Astrocyte of the spinal cord (primary cell): ENCODE measurements at regions not wholly inside any gene's neighbourhood (a gene's known extent, or its start where the extent isn't known, plus 50 kb on each side); places are given as distances from the start of the nearest gene placed in this dataset.
A peak's percentile ranks its signal among the peaks of the same experiment; 100 is the strongest.
"Not testable (repeated sequence)": the region's sequence is repeated elsewhere in the genome, so short reads cannot be mapped to it uniquely, and the experiment has no call there.

Experiments
- DNase-seq: peaks from one replicate; pipeline ENCODE4 v3.0.0; 2011; ENCODE audit warnings: low read depth, low spot score
- H3K4me3 ChIP-seq: 2 replicates; pipeline ENCODE4 v1.5.1; 2011; ENCODE audit warnings: low read depth, mild to moderate bottlenecking, low read length, moderate library complexity
- in situ Hi-C: cut with HindIII; loops from 2 replicates; pipeline ENCODE4 v1.10.0; 2017; ENCODE audit warnings: low sequenced_read_pairs
- TF ChIP-seq, protein P1 (sequence below): IDR thresholded peaks from 2 replicates; pipeline ENCODE4 v1.5.1; 2012; ENCODE audit warnings: low read depth, mild to moderate bottlenecking, low read length, inconsistent platforms

DNA sequence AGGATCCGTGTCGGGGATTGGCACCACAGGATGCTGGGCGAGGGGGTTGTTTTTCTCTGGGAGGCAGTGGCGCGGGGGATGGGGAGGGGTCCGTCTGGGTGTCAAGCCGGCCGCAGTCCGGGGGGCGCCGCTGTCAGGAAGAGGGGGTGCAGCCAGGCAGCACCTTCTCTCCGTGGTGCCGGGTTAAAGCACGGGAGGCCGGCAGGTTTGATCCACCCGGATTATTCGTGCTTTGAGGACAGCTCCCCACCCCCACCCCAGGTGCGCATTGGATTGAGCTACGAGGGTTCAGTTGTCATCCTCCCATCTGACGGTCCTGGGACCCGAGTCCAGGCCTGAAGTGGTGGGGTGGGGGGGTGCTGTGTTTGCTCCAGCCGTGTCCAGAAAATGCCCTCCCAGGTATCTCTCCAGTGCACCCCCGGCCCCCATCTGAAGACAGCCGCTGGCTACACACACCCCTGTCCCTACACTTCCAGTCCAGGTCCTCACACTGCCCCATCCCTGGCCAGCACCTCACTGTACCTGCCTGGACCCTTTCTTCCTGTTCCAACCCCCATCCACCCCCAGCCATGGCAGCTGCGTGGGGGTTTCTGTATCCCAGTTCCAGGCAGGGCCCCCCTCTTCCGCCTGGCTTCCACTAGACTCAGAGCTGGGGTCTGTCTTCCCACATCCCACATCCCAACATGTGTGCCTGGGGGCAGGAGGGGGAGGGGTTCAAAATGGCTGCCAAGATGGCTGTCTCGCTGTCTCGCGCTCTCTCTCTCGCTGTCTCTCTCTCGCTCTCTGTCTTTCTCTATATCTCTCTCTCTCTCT, 114.0 kb downstream of the CRLF3 start:
- DNase-seq, in situ Hi-C loops: not testable (repeated sequence)
- H3K4me3 ChIP-seq, result peak overlapping the region; percentile 50

DNA sequence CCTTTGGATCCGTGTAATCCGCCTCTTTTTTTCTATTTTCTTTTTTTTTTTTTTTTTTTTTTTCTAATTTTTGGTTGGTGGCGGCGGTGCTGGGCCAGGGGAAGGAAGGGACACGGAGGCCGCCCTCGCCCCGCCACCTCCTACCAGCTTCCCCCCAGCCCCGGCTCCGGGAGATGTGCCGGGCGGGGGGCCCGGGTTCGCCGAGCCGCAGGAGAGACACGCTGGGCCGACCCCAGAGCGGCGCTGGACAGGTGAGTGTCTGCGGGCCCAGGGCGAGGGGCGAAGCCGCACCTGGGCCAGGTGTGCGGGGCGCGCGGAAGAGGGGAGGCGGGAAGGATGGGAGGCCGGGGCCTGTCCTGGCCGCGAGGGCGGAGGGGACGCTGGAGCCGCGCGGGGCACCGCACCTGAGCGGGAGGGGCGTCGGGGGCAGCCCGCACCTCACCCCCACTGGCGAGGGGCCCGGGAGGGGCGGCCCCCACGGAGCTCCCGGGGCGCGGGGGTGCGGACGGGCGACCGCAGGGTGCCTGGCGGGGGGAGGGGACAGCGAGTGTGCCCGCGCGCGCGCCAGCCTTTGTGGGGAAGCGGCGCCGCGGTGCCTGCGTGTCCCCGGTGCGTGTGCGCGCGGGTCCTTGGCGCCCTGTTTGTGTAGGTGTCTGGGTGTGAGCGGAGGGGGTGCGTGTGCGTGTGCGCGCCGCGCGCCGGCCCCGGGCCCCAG, 114.8 kb downstream of the CRLF3 start:
- H3K4me3 ChIP-seq, result peak overlapping the region; percentile 50
- DNase-seq, in situ Hi-C loops: not testable (repeated sequence)

DNA sequence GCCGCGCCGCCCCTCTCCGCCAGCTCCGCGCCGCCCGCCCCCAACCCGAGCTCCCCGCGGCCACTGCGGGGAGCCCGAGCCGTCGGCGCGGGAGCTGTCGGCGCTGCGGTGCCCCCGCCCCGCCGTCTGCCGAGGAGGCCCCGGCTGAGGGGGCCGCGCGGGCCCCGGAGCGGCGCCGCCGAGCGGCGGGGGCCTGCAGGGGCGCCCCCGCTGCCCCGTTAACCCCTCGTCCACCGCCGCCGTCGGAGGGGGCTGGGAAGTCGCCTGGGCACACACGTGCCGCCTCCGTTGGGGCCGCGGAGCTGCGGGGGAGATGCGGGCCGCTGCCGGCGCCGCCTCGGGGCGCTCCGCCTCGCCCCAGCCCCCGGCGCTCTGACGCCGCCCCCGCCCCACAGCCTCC, 115.4 kb downstream of the CRLF3 start:
- DNase-seq, result not testable (repeated sequence)
- peak overlapping the region; percentile 71 for H3K4me3 ChIP-seq

DNA sequence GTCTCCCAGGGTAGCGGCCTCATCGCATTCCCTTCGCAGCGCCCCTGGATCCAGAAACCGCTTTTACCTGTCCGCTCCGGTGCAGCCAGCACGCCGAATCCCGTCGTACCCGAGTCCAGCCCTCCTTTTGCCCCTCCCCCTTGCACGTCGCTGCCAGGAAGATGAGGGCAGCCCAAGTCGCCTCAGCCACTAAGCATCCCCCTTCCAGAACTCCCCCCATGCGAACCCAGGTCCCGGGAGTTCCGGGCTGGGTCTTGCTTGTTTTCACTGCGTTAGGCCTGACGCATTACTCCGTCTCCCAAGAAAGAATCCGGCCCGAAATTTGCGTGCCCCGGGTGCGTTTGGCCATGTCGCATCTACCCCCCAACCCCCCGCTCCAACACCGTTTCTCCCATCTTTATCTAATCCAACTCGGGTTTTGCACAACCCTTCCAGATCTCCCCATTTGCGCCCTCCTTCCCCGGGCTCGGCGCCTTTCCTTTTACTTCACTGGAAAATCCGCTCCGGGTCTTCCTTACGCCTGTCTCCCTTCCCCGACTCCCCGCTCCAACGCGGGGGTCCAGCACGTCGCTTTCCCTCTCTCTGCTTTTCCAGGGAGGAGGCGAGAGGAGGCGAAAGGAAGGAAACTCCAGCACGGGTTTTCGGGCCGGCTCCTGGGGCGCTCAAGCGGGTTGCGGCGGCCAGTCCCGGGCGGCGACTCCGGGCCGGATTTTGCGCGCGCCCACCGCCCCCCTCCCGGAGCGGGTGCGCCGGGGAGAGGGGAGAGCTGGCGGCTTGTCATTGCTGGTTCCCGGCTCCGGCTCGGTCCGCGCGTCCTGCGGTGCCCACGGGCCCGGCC, 116.0 kb downstream of the CRLF3 start:
- peak; percentile 98 for DNase-seq
- in situ Hi-C loops, result not testable (repeated sequence)
- H3K4me3 ChIP-seq, result peak overlapping the region; percentile 71

More for the DNA sequence above, 115.4 kb downstream of the CRLF3 start:
- in situ Hi-C loops, result not testable (repeated sequence)

DNA sequence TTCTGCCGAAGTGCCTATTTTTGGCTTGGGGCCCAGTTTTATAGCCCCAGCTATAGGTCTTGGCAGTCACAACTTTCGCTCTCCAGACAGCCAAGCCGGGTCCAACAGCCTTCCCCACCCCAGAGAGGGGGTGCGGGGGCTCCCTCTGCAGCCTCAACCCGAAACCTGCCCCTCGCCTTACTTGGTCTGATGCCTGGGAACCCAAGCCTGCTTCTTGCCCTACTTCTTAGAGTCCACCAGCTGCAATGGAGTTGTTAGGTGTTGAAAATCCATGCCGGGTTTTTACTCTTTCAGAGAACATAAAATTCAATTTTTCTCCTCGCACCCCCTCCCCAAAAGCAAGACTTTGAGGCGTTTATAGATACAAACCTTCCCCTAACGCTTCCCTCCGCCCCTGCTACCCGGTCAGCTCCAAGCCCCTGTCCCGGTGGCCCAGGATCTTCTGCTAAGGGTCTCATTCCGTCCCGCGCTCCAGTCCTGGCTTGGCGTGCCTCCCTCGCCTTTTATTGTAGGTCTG, 116.7 kb downstream of the CRLF3 start:
- DNase-seq, in situ Hi-C loops: not testable (repeated sequence)
- H3K4me3 ChIP-seq, result peak overlapping the region; percentile 71

DNA sequence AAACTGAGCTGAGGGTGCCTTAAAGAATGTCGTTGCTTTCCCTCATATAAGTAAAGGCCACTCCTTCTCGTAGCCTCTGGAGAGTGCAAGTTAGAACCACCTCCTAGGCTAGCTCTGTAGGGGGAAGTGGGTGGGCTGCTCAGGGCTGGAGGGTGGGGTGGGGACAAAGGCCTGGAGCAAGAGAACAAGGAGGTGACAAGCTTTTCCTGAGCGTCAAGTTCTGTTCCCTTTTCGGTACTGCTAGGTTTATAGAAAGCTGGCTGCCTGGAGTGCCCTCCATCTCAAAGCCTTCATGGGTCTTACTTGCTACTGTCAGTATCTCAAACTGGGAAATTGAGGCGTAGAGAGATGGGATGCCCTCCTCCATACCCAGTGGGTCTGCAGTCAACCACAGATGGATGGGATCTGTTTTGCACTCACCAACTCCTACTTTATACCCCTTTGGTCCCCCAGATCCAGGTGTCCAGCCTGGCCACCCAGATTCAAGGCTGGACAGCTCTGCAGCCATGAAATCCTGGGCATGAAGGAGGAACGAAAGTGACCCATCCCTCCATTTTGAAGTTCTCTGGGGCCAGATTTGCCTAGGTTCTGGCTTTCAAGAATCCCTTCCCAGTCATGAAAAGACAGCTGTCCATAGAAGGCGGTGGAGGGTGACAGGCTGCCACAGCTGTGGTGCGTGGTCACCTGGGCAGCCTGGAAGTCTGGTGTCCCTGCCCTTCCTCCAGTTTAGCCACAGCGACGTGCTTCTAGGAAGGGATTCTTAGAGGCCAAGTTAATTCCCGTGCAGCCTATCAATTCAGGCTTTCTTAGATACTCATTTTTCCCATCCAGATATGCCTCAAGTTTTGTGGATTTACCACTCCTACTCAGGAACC, 117.8 kb downstream of the CRLF3 start:
- DNase-seq, in situ Hi-C loops, H3K4me3 ChIP-seq: not testable (repeated sequence)

DNA sequence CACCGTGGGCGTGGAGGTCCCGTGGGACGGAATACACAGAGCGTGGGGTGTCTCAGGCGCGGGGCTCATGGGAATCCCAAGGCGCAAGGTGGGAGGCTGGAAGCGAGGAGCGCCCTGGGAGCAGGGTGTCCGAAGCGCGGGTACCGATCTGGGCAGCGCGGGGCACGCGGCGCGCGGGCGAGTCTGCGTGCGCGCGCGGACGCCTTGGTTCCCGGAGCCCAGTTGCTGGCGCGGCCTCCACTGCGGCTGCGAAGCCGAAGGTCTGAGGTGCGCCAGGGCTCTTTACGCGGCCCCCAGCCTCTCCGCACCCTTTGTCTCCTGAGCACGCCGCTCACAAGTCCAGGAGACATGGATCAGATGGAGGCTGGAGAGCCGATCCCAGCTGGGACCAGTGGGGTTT, 118.5 kb downstream of the CRLF3 start:
- in situ Hi-C loops, DNase-seq, H3K4me3 ChIP-seq: not testable (repeated sequence)

DNA sequence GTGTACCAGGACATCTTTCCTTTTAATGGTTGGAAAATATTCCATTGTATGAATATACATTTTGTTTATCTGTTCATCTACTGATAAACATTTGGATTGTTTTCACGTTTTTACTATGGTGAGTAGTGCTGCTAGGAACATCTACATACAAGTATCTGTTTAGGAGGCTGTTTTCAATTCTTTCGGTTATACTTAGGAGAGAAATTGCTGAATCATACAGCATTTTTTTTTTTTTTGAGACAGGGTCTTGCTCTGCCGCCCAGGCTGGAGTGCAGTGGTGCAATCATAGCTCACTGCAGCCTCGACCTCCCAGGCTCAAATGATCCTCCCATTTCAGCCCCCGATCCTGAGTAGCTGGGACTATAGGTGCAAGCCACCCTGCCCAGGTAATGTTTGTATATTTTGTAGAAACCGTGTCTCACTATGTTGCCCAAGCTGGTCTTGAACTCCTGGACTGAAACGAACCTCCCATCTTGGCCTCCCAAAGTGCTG, 122.9 kb downstream of the CRLF3 start:
- in situ Hi-C loops, result no loop called here

DNA sequence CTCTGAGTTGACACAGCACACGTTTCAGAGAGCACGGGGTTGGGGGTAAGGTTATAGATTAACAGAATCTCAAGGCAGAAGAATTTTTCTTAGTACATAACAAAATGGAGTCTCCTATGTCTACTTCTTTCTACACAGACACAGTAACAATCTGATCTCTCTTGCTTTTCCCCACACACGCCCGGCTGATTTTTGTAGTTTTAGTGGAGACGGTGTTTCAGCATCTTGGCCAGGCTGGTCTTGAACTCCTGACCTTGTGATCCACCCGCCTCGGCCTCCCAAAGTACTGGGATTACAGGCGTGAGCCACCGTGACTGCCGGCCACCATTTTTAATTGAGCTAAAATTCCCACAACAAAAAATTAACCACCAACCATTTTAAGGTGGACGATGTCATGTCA, 123.7 kb downstream of the CRLF3 start:
- in situ Hi-C loops, H3K4me3 ChIP-seq, DNase-seq: not testable (repeated sequence)

More for the DNA sequence above, 122.9 kb downstream of the CRLF3 start:
- TF ChIP-seq, protein P1, sequence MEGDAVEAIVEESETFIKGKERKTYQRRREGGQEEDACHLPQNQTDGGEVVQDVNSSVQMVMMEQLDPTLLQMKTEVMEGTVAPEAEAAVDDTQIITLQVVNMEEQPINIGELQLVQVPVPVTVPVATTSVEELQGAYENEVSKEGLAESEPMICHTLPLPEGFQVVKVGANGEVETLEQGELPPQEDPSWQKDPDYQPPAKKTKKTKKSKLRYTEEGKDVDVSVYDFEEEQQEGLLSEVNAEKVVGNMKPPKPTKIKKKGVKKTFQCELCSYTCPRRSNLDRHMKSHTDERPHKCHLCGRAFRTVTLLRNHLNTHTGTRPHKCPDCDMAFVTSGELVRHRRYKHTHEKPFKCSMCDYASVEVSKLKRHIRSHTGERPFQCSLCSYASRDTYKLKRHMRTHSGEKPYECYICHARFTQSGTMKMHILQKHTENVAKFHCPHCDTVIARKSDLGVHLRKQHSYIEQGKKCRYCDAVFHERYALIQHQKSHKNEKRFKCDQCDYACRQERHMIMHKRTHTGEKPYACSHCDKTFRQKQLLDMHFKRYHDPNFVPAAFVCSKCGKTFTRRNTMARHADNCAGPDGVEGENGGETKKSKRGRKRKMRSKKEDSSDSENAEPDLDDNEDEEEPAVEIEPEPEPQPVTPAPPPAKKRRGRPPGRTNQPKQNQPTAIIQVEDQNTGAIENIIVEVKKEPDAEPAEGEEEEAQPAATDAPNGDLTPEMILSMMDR, result no peak
- H3K4me3 ChIP-seq, result no peak overlapping the region
- DNase-seq, result no peak
